Stimulated activated CD4-positive, alpha-beta T cell treated with anti-CD3 and anti-CD28 coated beads, Interleukin-4, amount 100 ng/mL, for 4 hours (primary cell): ENCODE measurements at regions not wholly inside any gene's neighbourhood (a gene's known extent, or its start where the extent isn't known, plus 50 kb on each side); places are given as distances from the start of the nearest gene placed in this dataset.
"Not testable (repeated sequence)": the region's sequence is repeated elsewhere in the genome, so short reads cannot be mapped to it uniquely, and the experiment has no call there.

Experiments
- DNase-seq, 2 experiments: peaks; one replicate each; pipeline ENCODE4 v3.0.0-alpha.2; 2020

DNA sequence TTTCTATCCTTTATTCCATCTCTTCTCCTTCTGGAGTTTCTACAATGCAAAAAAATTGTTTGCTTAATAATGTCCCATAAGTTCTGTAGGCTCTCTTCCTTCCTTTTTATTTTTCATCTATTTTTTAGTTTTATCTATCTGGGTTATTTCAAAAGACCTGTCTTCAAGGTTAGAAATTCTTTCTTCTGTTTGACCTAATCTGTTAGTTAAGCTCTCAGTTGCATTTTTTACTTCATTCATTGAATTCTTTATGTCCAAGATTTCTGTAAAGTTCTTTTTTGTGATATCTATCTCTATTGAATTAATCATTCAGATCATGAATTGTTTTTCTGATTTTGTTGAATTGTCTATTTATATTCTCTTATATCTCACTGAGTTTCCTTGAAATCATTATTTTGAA is 145.9 kb upstream of the TLE4 start:
- no peak for DNase-seq

DNA sequence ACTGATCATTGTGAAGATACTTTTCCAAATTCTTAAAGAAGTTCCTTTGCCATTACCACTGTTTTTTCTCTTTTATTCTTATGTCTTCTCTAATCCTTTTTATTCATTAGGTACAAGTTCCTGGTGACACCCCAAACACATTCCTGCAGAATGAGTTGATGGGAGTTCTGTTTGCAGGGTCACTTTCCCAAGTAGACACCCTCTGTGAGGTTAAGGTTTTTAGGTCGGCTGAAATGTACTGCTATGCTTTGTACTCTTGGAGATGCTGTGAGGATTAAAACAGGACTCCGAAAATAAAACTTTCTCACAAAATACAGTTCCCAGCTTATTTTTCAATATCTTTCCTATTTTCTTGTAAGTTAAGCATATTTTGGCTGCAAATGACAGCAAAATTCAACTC is 143.3 kb upstream of the TLE4 start:
- DNase-seq = no peak

GRCh38 chr9:79430619-79431018 is 141.1 kb upstream of the TLE4 start:
- no peak for DNase-seq

- DNase-seq = no peak
These were observed 140.6 kb upstream of the TLE4 start for GRCh38 chr9:79431019-79431679.

DNA sequence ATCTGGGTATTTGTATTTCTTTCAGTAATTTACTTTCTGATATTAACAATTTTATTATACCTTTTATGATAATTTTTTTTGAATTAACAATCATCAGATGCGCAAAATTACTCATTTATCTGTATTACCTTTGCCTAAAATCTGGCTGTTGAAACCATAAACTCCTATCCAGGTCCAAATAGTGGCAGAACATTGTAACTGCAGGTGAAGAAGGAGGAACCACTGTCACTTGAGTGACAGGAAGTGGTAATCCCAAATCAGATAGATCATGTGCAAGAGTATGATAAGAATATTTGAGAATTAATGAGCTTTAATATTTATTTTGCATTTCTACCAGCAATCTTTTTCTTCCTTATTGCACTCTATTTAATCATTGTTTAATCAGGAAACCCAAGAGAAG is 139.3 kb upstream of the TLE4 start:
- DNase-seq = no peak

- DNase-seq = no peak
These were observed 138.1 kb upstream of the TLE4 start for GRCh38 chr9:79433703-79434102.

DNA sequence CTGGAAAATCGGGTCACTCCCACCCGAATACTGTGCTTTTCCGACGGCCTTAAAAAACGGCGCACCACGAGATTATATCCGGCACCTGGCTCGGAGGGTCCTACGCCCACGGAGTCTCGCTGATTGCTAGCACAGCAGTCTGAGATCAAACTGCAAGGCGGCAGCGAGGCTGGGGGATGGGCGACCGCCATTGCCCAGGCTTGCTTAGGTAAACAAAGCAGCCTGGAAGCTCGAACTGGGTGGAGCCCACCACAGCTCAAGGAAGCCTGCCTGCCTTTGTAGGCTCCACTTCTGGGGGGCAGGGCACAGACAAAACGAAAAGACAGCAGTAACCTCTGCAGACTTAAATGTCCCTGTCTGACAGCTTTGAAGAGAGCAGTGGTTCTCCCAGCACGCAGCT is 132.5 kb upstream of the TLE4 start:
- DNase-seq = not testable (repeated sequence)

DNA sequence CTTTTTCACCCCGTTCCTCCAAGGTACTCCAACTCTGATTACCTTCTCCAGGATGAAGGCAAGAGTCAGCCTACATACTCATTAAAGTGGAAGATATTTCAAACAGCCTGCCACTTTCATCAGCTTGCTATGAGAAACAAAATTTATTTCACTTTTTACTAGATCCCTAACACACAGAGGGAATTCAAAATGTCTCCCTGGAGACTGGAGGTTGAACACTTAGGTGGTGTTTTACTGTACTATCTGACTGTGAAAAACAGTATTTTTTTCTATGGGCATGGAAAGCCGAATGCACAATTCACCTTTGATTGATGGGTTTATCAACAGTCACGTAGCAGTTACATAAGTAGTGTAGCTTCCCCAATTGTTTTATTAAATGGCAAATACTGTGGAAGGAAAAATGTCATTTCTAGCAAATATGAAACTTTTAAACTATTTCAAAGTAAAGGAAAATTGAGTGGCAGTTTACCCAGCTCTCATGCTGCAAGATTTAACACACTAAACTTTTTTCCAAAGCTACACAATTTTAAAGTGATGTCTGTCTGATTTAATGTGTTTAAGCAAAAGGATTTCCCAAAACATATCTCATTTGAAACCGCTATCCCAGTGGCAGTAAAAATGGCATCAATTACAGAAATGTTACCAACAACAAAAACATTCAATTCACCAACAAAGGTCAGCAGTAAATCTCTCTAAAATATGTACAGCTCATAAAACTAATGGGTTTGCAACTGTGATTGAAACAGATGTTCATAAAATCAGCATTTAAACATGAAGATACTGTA is 125.0 kb upstream of the TLE4 start:
- no peak for DNase-seq

DNA sequence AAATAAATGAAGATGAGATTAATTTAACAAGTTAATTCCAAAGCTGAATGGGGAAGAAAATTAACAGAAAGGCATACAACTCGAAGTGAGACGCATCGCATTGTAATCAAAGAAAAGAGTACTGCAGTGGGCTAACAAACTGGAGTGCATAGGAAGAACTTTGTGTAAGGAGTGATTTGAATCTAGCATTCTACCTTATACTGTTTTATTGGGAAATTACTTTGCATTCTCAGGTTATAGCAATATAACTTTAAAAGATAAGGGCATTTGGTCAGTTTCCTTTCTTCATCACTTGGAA is 124.5 kb upstream of the TLE4 start:
- DNase-seq = no peak

- no peak for DNase-seq
These were observed 124.0 kb upstream of the TLE4 start for GRCh38 chr9:79447762-79448161.

GRCh38 chr9:79452265-79452664 is 119.5 kb upstream of the TLE4 start:
- DNase-seq = no peak

- DNase-seq = no peak
These were observed 110.1 kb upstream of the TLE4 start for GRCh38 chr9:79461712-79462111.

GRCh38 chr9:79465156-79465555 is 106.6 kb upstream of the TLE4 start:
- no peak for DNase-seq

DNA sequence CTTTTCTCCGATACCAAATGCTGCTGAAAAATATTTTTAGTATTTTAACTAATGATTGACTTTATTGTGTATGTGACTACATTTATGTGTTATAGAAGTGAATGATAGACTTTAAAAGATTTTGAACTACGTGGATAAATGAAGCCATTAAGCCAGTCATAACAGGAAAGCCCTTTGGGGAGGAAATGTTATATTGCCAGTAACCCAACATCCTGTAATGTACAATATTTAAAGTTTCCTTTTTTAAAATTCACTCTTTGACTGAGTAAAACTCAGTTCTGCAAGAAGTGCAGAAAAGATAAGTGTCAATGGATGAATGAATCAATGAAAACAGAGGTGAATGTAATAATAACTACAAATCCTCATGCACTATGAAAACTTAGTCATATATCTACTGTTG is 102.6 kb upstream of the TLE4 start:
- DNase-seq = no peak

DNA sequence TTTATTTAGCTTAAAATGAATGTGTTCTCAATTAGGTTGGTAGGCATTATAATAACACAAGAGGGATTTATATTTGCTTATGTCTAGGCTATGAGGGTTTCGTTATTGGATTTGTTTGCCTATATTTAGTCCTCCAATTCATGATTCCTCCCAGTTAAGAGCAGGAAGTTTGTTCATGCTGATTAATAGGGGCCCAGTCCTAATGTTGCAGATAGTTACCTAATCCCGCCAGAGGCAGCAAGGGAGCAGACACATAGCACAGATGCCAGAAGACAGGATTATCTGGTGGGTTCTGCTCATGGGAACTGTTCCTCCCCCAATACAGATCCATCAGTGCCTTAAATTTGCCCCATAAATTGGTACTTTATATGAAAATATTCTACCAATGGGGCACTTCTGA is 100.8 kb upstream of the TLE4 start:
- no peak for DNase-seq

DNA sequence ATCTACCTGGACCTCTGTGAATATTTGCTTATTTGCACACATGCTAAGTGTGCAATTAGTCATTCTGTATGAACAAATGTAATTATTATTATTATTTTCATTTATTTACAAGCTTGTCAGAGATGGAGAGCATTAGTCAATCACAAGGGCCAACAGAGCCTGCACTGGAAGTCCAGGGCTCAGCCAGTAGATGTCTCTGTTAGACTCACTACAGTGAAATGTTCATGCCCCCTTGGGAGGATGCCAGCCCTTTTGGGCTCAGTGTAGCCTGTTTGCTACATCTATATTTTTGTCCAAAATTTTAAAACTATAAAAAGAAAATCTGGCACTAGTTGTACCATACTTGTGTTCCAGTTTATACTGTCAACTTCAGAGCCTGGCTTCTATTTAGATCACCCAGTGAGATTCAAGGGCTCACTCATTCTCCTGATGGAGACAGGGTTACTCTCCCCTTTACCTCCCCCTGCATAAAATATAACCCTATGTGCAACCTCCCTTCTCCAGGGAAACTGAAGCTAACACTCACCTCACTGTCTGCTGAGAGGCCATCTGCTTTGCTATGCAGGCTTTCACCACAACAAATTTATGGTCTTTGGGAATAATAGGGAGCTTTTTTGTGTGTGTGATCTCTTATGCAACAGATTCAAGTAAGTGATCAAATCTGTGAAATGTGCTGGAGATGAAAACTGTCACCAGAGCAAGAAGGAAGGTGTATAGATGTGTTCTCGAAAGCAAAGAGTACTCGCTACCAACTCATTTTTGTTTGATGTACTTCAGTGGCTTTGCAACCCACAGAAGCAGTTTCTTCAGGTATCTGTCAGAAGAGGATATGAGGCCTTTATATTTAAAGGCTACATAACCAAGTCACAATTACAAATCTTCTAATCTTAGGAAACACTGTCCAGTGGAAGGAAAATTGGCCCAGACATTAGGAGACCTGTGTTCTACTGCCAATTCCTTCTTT is 99.9 kb upstream of the TLE4 start:
- no peak for DNase-seq

GRCh38 chr9:79473704-79474103 is 98.1 kb upstream of the TLE4 start:
- no peak for DNase-seq

GRCh38 chr9:79477241-79477840 is 94.4 kb upstream of the TLE4 start:
- DNase-seq = no peak

DNA sequence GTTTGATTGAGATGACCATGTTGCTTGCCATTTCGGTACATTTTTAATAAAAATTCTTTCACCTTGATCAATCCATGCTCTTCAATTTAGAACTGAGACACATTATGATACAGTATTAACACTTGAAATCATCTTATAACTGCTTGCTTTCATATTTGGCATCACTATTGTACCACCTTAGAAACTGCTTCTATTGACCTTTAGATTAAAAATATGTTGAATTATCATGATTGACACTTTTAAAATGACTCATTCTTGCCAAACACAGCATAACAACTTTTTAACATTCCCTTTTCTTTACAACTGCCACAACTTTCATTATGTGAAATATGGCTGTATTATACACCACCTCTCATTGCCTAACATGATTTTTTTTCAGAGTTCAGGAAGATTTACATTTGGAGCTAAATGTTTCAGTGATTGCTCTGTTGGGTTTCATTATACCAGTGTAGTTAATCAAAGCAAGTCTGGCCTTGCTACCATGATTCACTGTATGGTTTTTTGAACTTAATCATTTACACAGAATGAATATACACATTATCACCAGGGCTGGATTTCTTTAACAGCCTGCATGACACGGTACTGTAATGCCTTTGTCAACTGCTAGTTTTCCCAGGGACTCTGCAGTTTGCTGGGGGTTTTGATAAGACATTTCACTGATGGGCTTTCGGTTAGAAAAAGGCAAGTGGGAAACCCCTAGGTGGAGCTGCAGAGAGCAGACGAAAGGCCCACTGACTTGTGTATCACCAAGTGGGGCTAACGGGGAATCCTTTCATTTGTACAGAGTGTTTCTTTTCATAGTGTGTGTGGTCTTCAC is 93.6 kb upstream of the TLE4 start:
- peak in 1 of 2 experiments; percentile 6 for DNase-seq

DNA sequence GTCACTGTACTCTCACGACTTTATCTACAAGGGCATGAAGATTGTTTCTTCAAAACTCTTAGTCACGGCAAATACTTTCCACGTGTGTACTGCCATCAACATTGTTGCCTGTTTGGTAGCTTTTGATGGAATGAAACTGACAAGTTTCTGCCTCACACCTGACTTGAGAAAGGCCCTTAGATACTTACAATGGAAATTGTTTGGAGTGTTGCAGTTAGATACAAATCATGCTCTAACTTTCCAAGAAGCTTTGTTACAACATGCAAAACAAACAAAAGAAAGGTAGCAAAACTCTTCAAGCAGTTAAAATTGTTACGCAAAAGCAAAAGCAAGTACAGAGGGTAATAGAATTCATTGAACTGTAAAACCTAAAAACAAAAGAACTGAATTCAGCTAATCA is 91.1 kb upstream of the TLE4 start:
- DNase-seq = no peak

GRCh38 chr9:79481846-79482477 is 89.8 kb upstream of the TLE4 start:
- DNase-seq = no peak

GRCh38 chr9:79485258-79485657 is 86.5 kb upstream of the TLE4 start:
- DNase-seq = no peak
